HAP-1 (cell line): ENCODE measurements at regions not wholly inside any gene's neighbourhood (a gene's known extent, or its start where the extent isn't known, plus 50 kb on each side); places are given as distances from the start of the nearest gene placed in this dataset.

Experiments used
- DNase-seq, 2 experiments: peaks; one replicate each; pipeline ENCODE4 v3.0.0-alpha.2; 2016 to 2020; ENCODE audit warnings: low spot score in 2 of 2
- H3K27me3 ChIP-seq: fragments of 250-450 bp; sonication (Bioruptor Pico); 2 replicates; pipeline ENCODE4 v1.5.1; 2020; ENCODE audit warnings: low read depth, mild to moderate bottlenecking, moderate library complexity
- H3K36me3 ChIP-seq: fragments of 250-450 bp; sonication (Bioruptor Pico); replicated peaks from 2 replicates; pipeline ENCODE4 v1.5.1; 2020; ENCODE audit warnings: mild to moderate bottlenecking
- H3K4me1 ChIP-seq: fragments of 250-450 bp; sonication (Bioruptor Pico); 2 replicates; pipeline ENCODE4 v1.5.1; 2020; ENCODE audit warnings: mild to moderate bottlenecking
- H3K4me3 ChIP-seq: fragments of 250-450 bp; sonication (Bioruptor Pico); 2 replicates; pipeline ENCODE4 v1.5.1; 2020; ENCODE audit warnings: mild to moderate bottlenecking, moderate library complexity
- H3K9me3 ChIP-seq: fragments of 250-450 bp; sonication (Bioruptor Pico); 2 replicates; pipeline ENCODE4 v1.5.1; 2020; ENCODE audit warnings: mild to moderate bottlenecking, moderate library complexity
- in situ Hi-C: fragments of 300-500 bp; cut with MboI; formaldehyde crosslinking; loops from 3 replicates; pipeline ENCODE4 v1.14.3; 2020; ENCODE audit warnings: low sequenced_read_pairs, inconsistent platforms, mixed read lengths

DNA sequence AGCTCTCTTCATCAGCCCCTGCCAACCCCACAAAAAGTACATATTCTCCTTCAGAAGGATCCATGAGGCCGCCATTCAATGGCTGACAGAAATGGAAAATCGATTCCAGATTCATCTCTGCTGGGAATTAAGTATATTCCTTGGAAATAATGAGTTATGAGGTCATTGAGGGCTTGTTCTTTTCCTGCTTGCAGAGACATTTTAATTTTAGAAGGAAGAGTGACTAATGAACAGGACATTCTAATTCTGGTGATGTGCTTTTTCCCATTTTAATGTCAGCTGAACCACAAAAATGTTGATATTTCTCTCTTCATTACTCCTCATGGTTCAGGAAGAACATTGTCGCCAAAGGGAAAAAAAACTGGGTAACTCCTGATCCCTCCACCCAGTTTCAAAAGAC, 314.0 kb downstream of the PIK3R1 start:
- no peak for DNase-seq
- H3K9me3 ChIP-seq: no peaks in the 10 kb centered on the region
- H3K4me1 ChIP-seq: no peaks in the 10 kb centered on the region
- no peak overlapping the region for H3K4me3 ChIP-seq
- H3K36me3 ChIP-seq: no peaks in the 10 kb centered on the region
- no peaks in the 10 kb centered on the region for H3K27me3 ChIP-seq
- in situ Hi-C loops: no loop called here

- in situ Hi-C loops: no loop called here
- DNase-seq: no peak
- Histone ChIP-seq H3K27me3 (no peaks in the 10 kb centered on the region), H3K9me3 (no peaks in the 10 kb centered on the region), H3K4me3 (no peak overlapping the region), H3K36me3 (no peaks in the 10 kb centered on the region), H3K4me1 (no peaks in the 10 kb centered on the region)
Observed at GRCh38 chr5:68531970-68532369, 316.4 kb downstream of the PIK3R1 start.

GRCh38 chr5:68533051-68533450, 317.5 kb downstream of the PIK3R1 start:
- DNase-seq: no peak
- in situ Hi-C loops: no loop called here
- no peaks in the 10 kb centered on the region for H3K36me3 ChIP-seq
- H3K4me3 ChIP-seq: no peak overlapping the region
- H3K27me3 ChIP-seq: no peaks in the 10 kb centered on the region
- H3K4me1 ChIP-seq: no peaks in the 10 kb centered on the region
- H3K9me3 ChIP-seq: no peaks in the 10 kb centered on the region

DNA sequence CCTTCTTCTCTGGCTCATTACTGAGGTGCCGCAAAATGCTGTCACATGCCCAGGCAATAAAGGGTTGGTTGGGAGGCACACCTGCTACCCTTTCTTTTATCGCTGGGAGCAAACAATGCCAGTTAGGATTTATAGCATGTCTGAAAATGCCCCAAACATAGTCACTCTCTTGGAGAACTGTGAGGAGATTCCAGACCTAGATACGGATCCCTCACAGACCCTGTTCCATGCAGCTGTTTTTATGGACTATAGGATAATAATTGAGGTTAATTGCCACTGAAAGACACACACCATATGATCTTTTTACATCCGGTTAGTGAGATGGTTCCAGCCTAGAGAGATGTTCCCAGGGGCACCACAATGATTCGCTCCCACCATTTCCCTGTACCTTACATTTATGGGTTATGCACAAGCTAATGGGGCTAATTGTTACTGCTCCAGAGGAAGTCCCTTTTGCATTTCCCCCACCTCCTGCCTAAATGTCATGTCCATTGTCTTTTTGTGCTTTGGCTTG, 318.1 kb downstream of the PIK3R1 start:
- Histone ChIP-seq H3K4me3 (no peak overlapping the region), H3K36me3 (no peaks in the 10 kb centered on the region), H3K9me3 (no peaks in the 10 kb centered on the region), H3K27me3 (no peaks in the 10 kb centered on the region), H3K4me1 (no peaks in the 10 kb centered on the region)
- in situ Hi-C loops: no loop called here
- no peak for DNase-seq

DNA sequence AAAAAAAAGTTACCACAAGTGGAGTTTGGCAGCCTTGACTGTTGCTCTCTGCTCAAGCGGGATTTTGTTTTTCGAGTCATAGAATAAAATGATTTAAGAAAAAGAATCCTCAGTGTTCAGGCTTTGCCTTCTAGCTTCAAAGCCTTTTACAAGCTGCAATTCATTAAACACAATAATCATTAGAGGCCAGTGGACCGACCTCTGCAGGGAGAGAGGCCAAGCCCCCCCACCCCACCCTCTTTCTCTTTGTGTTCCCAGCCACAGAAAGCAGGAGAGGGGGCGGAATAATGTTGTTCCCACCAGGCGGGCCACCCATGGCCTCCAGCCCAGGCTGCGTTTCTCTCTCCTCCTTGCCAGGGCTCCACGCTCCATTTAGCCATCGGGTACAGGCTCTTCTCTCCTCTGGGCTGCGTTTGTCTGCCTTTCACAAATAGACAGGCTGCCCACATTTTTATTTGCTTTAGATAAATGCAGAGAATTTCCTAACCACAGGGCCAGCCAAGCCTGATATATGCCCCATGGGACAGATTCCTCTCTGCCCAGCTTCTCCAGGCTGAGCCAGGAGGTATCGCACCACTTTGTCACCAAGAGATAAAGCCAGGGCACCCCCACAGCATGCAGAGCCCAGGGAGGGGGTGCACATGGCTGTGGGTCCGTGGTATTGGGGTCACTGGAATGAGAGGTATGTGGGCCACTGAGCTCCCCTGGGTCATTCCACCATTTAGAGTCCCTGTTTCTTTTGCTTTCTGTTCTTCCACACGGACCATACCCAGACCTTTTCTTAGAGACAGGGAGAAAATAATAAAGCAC, 318.8 kb downstream of the PIK3R1 start:
- DNase-seq: no peak
- in situ Hi-C loops: no loop called here
- Histone ChIP-seq H3K27me3 (no peaks in the 10 kb centered on the region), H3K4me1 (no peaks in the 10 kb centered on the region), H3K4me3 (no peak overlapping the region), H3K36me3 (no peaks in the 10 kb centered on the region), H3K9me3 (no peaks in the 10 kb centered on the region)

DNA sequence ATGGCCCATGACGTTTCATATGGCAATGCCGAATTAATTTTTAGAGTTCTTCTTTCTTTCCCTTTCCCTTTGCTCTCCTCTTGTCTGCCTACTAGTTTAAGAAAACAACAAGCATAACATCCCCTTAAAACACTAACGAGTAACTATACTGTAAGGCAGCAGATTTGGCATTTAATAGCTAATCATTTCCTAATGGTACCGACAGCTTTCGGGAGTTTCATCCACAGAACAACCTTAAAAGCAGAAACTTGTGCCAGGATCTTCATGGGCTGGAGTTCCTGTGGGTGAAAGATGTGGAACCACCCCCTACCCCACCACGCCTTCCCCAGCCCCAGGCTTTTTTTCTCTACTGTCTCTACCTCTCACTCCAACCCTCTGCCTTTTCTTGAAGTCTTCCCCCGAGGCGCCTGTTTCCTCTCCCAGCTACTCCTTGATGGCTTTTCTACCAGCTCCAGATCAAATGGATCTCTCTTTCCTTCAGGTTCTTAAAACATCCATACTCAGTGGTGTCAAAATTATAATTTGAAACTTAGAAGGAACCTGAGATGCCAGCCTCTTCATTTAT, 319.5 kb downstream of the PIK3R1 start:
- no peak for DNase-seq
- Histone ChIP-seq H3K36me3 (no peaks in the 10 kb centered on the region), H3K4me1 (no peaks in the 10 kb centered on the region), H3K27me3 (no peaks in the 10 kb centered on the region), H3K9me3 (no peaks in the 10 kb centered on the region), H3K4me3 (no peak overlapping the region)
- in situ Hi-C loops: no loop called here

GRCh38 chr5:68538814-68539420, 323.4 kb downstream of the PIK3R1 start:
- H3K4me1 ChIP-seq: peaks cover under 1% of the 10 kb centered on the region; the same call in 1 of the 2 replicates
- H3K9me3 ChIP-seq: no peaks in the 10 kb centered on the region
- 0 out of 2 replicates have a peak, but pooled peaks cover 3% of the 10 kb centered on the region for H3K27me3 ChIP-seq
- no peaks in the 10 kb centered on the region for H3K36me3 ChIP-seq
- no peak for DNase-seq
- H3K4me3 ChIP-seq: no peak overlapping the region
- in situ Hi-C loops: no loop called here

DNA sequence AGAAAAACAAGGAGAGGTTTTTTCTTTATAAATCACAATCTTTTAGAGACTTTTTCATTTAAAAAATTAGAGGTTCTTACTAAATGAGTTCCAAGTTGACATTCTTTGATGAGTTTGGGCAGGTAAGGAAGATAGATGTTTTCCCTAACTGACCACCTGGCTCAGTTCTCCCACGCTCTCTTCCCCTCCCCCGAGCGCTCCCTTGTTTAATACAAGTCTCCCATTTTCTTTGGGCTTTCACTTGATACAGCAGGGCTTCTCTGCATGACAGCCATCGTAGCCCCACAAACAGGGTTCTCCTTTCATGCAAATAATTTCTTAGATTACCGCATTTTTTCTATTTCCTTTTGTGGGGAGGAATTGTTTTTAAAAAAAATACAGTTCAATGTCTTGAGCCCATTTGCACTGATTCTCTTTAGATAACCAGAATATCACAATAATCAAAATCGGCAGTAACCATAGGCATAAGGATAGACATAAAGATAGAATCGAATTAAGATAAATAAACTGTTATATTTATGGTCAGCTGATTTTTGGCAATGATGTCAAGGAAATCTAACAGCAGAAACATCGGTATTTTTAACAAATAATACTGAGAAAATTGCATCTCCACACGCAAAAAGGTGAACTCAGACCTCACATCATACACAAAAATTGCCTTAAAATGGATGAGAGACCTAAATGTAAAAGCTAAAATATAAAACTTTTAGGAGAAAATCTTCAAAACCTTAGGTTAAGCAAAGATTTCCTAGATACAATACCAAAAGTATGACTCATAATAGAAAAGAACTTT, 325.4 kb downstream of the PIK3R1 start:
- in situ Hi-C loops: no loop called here
- peaks cover 10% of the 10 kb centered on the region; the same call in 1 of the 2 replicates for H3K4me1 ChIP-seq
- DNase-seq: no peak
- no peak overlapping the region for H3K4me3 ChIP-seq
- H3K36me3 ChIP-seq: no peaks in the 10 kb centered on the region
- 0 out of 2 replicates have a peak, but pooled peaks cover 3% of the 10 kb centered on the region for H3K27me3 ChIP-seq
- no peaks in the 10 kb centered on the region for H3K9me3 ChIP-seq

DNA sequence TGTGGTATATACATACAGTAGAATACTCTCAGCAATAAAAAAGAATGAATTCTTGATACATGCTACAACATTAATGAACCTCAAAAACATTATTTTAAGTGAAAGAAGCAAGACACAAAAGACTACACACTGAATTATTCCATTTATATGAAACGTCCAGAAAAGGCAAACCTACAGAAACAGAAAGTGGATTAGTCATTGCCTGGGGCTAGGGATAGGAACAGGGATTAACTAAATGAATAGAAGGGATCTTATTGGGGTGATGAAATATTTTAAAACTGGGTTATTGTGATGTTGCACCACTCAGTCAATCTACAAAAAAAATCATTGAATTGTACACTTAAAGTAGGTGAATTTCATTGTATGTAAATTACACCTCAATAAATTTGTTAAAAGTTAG, 326.7 kb downstream of the PIK3R1 start:
- Histone ChIP-seq H3K36me3 (no peaks in the 10 kb centered on the region), H3K27me3 (0 out of 2 replicates have a peak, but pooled peaks cover 3% of the 10 kb centered on the region), H3K4me3 (no peak overlapping the region), H3K4me1 (peaks cover 10% of the 10 kb centered on the region; the same call in 1 of the 2 replicates), H3K9me3 (no peaks in the 10 kb centered on the region)
- in situ Hi-C loops: no loop called here
- DNase-seq: peak; percentile 37 to 74

- no peak for DNase-seq
- no peak overlapping the region for H3K4me3 ChIP-seq
- H3K9me3 ChIP-seq: no peaks in the 10 kb centered on the region
- no peaks in the 10 kb centered on the region for H3K36me3 ChIP-seq
- peaks cover 10% of the 10 kb centered on the region; the same call in 1 of the 2 replicates for H3K4me1 ChIP-seq
- in situ Hi-C loops: no loop called here
- H3K27me3 ChIP-seq: 0 out of 2 replicates have a peak, but pooled peaks cover 3% of the 10 kb centered on the region
Observed at GRCh38 chr5:68543212-68543611, 327.7 kb downstream of the PIK3R1 start.

- Histone ChIP-seq H3K4me3 (no peak overlapping the region), H3K4me1 (peaks cover 10% of the 10 kb centered on the region; the same call in 1 of the 2 replicates), H3K9me3 (no peaks in the 10 kb centered on the region), H3K36me3 (no peaks in the 10 kb centered on the region), H3K27me3 (0 out of 2 replicates have a peak, but pooled peaks cover 3% of the 10 kb centered on the region)
- DNase-seq: peak in 1 of 2 experiments; percentile 17
- in situ Hi-C loops: no loop called here
Observed at GRCh38 chr5:68544091-68544647, 328.6 kb downstream of the PIK3R1 start.

- H3K4me1 ChIP-seq: peaks cover 10% of the 10 kb centered on the region; the same call in 1 of the 2 replicates
- no peaks in the 10 kb centered on the region for H3K9me3 ChIP-seq
- no peaks in the 10 kb centered on the region for H3K36me3 ChIP-seq
- in situ Hi-C loops: no loop called here
- 0 out of 2 replicates have a peak, but pooled peaks cover 3% of the 10 kb centered on the region for H3K27me3 ChIP-seq
- DNase-seq: peak; percentile 49 to 59
- H3K4me3 ChIP-seq: no peak overlapping the region
Observed at GRCh38 chr5:68544648-68545552, 329.3 kb downstream of the PIK3R1 start.
